Effector memory CD8-positive, alpha-beta T cell (primary cell): ENCODE measurements at regions not wholly inside any gene's neighbourhood (a gene's known extent, or its start where the extent isn't known, plus 50 kb on each side); places are given as distances from the start of the nearest gene placed in this dataset.
"Not testable (repeated sequence)": the region's sequence is repeated elsewhere in the genome, so short reads cannot be mapped to it uniquely, and the experiment has no call there.

Experiments
- ATAC-seq: fragments of 150-1000 bp; cut with Tn5 transposase; replicated peaks from 2 replicates; pipeline ENCODE4 v1.10.0; 2021; ENCODE audit warnings: mild to moderate bottlenecking, moderate library complexity
- DNase-seq, 3 experiments: peaks; one replicate each; pipeline ENCODE4 v3.0.0; 2021
- H3K27ac Mint-ChIP-seq, 2 donors: one replicate each; pipeline ENCODE4 v1.8.0; 2022; ENCODE audit warnings: mild to moderate bottlenecking in 2 of 2, mixed read lengths in 2 of 2, moderate library complexity in 2 of 2
- H3K27me3 Mint-ChIP-seq, 2 donors: one replicate each; pipeline ENCODE4 v1.8.0; 2022; ENCODE audit warnings: mixed read lengths in 2 of 2
- H3K36me3 Mint-ChIP-seq: one replicate; pipeline ENCODE4 v1.8.0; 2022; ENCODE audit warnings: mild to moderate bottlenecking, moderate library complexity, mixed read lengths; ENCODE audit not compliant: insufficient read depth
- H3K4me1 Mint-ChIP-seq, 2 donors: one replicate each; pipeline ENCODE4 v1.8.0; 2022; ENCODE audit warnings: low read depth in 2 of 2, mixed read lengths in 2 of 2
- H3K4me3 Mint-ChIP-seq, 2 donors: one replicate each; pipeline ENCODE4 v1.8.0; 2022; ENCODE audit warnings: mild to moderate bottlenecking in 2 of 2, mixed read lengths in 2 of 2, moderate library complexity in 2 of 2
- H3K9me3 Mint-ChIP-seq, 2 donors: one replicate each; pipeline ENCODE4 v1.8.0; 2022; ENCODE audit warnings: mixed read lengths in 2 of 2

DNA sequence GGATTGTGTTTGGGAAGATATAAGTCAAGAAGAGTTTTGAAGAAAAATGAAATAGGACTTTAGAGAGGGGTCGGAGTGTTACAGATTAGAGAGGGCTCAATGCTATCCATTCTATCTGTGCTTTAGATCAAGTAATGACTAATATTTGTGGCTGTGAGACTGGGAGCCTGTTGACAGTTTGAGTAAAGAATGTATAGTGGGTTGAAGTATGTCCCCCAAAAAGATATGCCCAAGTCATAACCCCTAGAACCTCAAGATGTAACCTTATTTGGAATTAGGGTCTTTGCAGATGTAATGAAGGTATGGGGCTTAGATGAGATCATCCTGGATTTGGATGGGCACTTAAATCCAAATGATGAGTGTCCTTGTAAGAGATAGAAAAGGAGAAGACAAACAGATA lies 55.3 kb upstream of the SERPINE2 start:
- no peak for DNase-seq
- Mint-ChIP-seq H3K27me3 (peaks cover 10 to 13% of the 10 kb centered on the region in 2 donors), H3K4me3 (no peak overlapping the region), H3K4me1 (no peaks in the 10 kb centered on the region), H3K36me3 (no peaks in the 10 kb centered on the region), H3K9me3 (no peaks in the 10 kb centered on the region), H3K27ac (no peak overlapping the region)
- no peak for ATAC-seq

DNA sequence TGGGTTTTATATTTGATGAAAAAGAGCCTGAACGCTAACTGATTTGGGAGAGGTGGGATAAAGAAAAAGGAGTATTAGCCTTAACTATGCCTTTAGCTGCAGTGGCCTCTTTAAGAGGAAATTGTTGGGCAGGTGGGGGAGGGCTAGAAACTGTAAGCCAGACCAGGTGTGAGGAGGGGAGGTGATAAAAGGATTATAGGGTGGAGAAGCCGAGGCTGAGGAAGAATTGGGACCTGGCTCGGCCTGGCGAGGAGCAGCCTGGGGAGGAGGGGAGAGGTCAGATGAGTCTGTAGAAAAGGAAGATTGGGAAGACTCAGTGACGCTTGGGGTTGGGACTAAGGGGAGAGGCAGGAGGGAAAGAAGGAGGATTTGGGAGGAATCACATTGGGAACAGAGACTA lies 52.6 kb upstream of the SERPINE2 start:
- H3K27ac Mint-ChIP-seq, DNase-seq, H3K4me3 Mint-ChIP-seq, H3K36me3 Mint-ChIP-seq, ATAC-seq, H3K9me3 Mint-ChIP-seq, H3K4me1 Mint-ChIP-seq: not testable (repeated sequence)
- H3K27me3 Mint-ChIP-seq = peaks cover 7 to 12% of the 10 kb centered on the region in 2 donors

DNA sequence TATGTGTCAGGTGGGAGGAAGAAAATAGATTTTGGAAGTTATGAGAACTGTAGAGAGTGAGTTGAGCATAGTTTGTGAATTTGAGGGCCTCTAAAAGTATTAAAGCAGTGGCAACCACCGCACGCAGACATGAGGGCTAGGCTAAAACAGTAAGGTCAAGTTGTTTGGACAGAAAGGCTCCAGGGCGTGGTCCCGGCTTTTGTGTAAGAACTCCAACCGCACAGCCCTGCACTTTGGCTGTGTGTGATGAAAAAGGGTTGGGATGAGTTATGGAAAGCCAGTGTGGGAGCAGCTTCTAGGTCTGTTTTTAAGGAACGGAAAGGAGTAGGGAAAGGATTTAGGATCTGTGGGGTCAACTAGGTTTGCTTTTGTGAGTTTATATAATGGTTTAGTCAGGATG lies 50.5 kb upstream of the SERPINE2 start:
- not testable (repeated sequence) for H3K27me3 Mint-ChIP-seq, H3K36me3 Mint-ChIP-seq, H3K4me1 Mint-ChIP-seq, H3K4me3 Mint-ChIP-seq, H3K9me3 Mint-ChIP-seq, H3K27ac Mint-ChIP-seq, DNase-seq, ATAC-seq
